Kidney tubule cell (primary cell): ENCODE measurements at regions not wholly inside any gene's neighbourhood (a gene's known extent, or its start where the extent isn't known, plus 50 kb on each side); places are given as distances from the start of the nearest gene placed in this dataset.
A peak's percentile ranks its signal among the peaks of the same experiment; 100 is the strongest.
"Not testable (repeated sequence)": the region's sequence is repeated elsewhere in the genome, so short reads cannot be mapped to it uniquely, and the experiment has no call there.

Experiments
- DNase-seq: peaks from one replicate; pipeline ENCODE4 v3.0.0-alpha.2; 2018; ENCODE audit warnings: low spot score

DNA sequence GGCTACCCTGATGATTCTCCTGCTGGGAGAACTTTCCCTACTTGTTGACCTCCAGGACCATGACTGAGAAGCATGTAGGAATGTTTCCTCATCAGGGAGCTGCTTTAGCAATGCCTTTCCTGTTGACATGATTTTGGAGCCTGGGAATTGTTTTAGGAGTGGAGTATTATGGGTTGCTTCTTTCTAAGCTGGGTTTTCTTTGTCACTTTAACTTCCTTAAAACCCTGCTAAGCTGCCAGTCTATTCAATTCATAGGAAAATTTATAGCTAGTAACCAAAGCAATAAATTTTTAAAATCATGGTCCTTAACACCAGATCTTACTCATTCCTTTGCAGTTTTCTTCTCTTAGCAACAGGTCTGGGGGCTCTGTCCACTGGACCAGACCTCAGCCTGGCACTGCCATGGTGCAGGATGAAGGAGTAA lies 125.6 kb upstream of the TACR1 start:
- no peak for DNase-seq

DNA sequence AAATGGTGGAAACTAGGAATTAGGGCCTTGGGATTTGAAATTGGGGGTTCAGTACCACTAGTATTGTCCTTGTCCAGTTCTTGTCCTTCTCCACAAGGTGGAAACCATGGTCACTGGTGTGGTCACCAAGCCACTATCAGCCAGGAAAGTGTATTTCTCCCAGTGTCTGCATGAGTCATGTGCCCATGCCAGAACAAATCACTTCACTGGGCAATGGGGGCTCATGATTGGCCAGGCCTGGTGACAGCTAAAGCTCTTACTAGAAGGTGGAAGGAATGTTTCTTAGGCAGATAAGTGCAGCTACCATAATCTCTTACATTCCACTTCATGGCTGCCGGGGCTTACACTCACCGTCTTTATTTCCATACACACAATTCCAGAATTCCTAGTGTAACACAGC lies 124.8 kb upstream of the TACR1 start:
- DNase-seq = peak; percentile 58

DNA sequence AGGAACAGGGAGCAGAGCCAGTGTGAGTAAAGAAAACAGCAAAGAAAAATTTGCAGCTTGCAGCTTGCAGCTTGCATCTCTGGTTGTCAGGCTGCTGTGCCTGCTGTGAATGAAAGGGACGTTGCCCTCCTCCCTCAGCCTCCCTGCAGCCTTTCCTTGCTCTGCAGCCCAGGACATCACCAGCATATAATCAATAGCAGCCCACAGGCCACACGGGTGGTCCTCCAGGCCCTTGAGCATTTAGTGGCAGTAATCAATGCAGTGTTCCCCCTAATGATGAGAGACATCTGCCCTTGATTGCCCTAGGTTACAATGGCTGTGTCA lies 122.2 kb upstream of the TACR1 start:
- DNase-seq = no peak

DNA sequence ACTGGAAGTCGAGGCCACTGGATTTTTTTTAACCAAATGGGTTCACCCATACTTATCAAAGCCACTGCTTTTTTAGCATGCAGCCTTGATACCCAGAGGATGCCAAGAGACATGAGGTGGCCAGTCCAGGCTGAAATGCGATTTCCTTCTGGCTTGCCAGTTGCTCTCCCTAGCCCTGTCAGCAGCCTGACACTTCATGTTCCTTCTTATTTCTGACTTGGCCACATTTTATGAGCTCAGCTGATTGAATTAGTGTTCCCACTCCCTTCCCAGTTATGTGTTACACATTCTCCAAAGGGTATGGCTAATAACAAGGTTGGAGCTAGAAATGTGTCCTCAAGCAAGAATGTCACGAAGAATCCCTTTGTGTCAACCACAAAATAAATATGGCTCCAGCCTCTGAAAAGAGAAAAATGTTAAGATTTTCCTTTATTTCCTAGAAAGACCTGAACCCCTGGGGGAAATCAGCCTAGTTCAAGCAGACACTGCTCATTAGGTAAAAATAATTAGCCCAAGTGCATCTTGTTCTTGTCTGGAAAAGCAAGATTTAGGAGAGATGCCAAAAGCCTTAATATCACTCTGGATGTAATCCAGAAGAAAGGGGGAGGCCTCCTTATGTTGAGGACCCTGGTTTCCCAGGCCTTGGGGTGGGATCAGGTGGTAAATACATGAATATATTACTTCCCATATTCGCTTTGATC lies 121.7 kb upstream of the TACR1 start:
- DNase-seq = peak; percentile 19

DNA sequence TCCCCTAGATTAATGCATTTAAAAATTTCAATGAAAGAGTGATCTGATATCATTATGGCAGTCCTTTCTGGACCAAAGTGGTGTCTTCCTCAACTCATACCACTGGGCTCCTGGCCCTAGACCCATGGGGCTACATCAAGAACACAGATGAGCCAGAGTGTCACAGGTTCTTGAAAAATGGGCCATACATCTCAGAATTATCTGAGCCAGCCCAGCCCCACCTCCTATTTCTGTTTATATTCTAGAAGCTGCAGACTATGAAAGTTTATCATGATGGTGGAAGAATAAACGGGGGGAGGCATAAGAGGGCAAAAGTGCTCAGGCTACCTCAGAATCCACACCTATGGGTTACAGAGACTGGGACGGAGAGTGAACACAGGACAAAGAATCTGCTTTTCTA lies 120.6 kb upstream of the TACR1 start:
- DNase-seq = no peak

DNA sequence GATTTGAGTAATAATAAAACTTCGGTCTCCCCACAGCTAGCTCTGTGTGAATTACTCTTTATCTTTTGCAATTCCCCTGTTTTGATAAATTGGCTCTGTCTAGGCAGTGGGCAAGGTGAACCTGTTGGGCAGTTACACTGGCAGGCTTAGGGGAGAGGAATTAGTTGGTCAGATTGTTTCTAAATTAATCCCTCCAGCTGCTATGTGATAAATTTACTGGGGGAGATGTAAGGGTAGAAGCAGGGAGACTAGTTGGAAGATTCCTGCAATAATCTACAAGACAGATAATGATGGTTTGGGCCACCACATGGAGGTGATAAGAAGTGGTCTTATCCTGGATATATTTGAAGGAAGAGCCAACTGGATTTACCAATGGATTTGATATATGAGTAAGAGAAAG lies 118.5 kb upstream of the TACR1 start:
- no peak for DNase-seq

DNA sequence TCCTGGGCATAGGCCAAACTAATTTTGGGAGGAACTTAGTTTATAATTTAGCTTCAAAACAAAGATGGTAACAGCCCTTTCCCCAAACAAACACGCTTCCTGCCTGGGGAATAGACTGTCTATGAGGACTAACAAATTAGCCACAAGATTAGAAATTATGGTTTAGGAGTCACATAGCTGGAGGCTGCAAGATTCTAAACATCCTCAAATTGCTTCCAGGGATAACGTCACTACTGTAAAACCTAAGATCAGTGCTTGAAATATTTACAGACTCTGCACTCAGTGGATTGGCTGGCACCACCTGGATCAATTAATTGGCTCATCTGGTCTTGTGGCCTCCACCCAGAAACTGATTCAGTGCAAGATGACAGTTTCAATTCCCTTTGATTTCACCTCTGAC lies 118.0 kb upstream of the TACR1 start:
- no peak for DNase-seq

DNA sequence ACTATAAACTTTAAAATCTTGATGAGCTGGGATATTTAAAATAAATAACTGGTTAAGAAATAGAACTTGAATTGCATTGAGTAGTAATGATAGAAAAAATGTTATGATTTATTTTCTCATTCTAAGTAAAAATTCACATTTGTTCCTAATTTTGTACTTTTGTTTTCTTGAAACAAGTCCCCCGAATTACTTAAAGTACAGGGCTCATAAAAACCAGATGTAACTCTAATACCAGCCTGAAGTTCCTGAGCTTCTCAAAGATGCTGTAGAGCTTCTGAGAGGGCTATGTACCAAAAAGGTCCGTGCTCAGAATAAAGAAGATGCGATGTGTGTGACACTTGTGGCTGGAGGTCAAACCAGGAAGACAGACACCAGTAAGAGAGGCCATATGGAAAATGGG lies 116.1 kb upstream of the TACR1 start:
- DNase-seq = no peak

DNA sequence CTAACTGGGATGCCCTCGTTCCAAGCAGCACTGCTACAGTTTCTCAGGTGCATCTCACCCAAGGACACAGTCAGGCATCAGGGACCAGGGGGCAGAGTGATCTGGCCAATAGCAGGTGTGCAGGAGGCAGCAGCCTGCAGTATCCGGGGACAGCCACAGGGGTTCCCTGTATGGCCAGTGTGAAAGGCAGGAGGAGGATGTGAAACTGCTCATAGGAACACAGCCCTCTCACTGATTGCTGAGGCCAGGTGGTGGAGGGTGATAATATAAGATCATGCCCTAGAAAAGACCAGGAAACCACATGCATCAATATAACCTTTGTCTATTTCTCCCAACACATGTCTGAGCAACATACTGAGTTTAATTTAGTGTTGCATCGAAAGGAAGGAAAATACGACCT lies 112.7 kb upstream of the TACR1 start:
- DNase-seq = peak; percentile 26

DNA sequence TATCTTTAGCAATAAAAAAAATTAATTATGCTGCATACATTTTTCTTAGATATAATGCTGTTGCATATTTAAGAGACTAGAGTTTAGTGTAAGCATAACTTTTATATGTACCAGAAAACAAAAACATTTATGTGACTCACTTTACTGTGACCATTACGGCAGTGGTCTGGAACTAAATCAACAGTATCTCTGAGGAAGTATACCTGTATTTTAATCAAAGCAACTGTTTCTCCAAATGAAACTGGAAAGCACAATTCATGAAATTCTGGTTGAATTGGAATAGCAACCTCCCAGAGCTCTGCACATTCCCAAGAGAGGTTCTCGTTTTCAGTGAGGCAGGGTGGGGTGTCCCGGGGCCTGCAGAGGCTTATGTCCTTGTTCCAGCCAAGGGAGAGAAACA lies 112.2 kb upstream of the TACR1 start:
- peak; percentile 27 for DNase-seq

DNA sequence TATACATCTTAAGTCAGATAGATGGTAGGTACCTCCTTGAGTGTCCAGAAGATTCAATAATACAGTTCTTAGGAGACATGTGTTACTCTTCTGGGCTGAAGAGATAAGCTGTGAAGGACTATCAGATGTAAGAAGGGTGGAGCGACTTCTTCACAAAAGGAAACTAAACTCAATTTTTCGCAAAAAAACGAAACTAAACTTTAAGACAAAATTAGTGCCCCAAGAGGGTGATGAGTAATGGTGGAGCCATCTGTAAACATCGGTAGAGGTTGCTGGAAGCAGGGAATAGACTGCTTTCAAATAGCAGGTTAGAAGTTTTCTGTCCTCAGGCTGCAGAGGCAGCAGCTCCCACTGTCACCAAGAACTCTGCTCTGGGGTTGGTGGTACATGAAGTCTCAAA lies 111.6 kb upstream of the TACR1 start:
- no peak for DNase-seq

DNA sequence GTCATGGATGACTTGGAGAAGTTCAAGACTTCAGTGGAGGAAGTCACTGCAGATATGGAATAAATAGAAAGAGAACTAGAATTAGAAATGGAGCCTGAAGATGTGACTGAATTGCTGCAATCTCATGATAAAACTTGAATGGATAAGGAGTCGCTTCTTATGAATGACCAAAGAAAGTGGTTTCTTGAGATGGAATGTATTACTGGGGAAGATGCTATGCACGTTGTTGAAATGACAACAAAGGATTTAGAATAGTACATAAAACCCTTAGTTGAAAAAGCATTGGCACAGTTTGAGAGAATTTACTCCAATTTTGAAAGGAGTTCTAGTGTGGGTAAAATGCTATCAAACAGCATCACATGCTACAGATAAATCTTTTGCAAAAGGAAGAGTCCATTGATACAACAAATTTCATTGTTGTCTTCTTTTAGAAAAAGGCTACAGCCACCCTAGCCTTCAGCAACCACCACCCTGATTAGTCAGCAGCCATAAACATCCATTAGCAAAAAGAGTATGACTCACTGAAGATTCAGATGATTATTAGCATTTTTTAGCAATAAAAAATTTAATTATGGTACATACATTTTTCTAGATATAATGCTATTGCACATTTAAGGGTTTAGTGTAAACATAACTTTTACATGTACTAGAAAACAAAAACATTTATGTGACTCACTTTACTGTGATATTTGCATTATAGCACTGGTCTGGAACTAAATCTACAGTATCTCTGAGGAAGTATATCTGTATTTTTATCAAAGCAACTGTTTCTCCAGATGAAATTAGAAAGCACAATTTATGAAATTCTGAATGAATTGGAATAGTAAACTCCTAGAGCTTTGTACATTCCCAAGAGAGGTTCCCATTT lies 110.5 kb upstream of the TACR1 start:
- no peak for DNase-seq

DNA sequence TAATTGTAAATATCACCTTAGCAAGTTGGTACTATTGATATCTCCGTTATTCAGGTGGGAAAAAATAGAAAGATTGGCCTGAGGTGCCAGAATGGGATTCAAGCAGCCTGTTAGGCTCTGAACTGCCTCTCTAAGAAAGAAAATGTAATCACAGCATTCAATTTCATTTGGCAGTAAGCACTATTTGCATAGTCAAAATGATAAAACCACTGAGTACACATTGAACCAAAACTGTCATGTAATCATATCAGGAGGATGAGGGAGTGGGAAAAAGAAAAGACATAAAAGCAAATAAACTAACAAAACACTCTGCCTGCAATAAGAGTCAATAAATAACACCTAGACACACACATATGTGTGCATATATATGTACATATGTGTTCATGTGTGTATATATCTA lies 103.9 kb upstream of the TACR1 start:
- DNase-seq = no peak

DNA sequence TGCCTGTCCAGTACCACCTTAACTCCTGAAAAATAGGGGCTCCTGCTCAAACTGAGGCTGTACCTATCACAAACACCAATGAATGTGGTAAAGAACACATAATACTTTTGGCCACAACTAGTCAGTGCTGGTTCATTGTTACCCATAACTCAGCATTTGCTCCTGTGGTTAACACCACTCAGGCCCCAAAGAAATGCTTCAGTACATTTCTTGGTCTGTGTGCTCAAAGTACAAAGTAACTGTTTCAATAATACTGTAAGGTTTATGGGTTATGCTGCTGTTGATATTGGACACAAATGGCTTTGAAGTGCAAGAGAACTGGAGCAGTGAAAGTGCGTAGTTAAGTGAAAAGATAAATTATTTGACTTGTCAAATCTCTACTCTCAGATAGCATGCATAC lies 95.0 kb upstream of the TACR1 start:
- no peak for DNase-seq

DNA sequence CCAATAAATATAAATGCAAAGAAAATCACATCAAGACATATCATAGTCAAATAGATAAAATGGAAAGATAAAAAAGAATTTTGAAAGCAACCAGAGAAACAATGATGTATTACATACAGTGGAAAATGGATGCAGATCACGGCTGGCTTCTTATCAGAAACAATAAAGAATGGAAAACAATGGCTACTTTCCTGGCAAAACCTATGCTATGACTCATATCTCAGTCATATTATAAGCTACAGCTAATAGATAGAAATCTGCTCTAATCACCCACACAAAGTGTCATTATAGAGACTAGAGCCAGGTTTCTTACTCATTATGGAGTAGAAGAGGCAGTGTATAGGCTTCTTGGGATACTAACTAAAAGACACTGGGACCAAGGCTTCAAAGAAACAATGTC lies 93.5 kb upstream of the TACR1 start:
- DNase-seq = peak; percentile 42

DNA sequence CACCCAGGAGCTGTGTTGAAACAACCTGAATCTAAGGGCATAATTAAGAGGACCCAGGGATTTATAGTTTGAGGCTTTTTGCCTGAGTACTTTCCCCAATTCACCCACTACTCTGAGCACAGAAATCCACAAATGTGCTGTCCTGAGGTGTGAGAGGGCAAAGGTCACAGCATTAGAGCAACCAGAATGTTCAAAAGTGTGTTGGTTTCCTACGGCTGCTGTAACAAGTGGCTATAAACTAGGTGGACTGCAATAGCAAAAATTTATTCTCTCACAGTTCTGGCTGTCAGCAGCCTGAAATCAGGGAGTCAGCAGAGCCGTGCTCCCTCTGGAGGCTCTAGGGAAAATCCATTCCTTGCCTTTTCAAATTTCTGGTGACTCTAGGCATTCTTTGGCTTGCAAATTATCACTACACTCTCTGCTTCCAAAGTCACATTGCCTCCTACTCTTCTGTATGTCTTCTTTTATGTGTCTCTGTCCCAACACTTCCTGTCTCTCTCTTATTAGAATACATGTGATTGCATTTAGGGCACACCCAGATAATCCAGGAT lies 91.4 kb upstream of the TACR1 start:
- DNase-seq = peak; percentile 18

DNA sequence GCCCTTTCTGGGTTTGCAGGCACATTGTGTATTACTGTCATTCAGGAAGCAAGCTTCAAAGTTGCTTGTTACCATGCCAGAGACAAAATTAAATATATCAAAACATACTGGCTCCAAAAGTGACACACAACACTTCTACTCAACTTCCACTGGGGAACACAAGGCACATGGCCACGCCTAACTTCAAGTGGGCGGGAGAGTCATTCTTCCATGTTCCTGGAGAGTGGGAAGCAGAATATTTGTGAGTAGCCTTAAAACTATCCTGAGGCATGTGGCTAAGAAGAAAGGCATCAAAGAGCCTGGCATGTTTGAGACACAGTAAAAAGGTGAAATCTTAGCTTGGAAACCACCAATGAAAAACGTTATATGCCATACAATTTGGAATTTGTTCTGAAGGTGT lies 90.5 kb upstream of the TACR1 start:
- DNase-seq = peak; percentile 25

DNA sequence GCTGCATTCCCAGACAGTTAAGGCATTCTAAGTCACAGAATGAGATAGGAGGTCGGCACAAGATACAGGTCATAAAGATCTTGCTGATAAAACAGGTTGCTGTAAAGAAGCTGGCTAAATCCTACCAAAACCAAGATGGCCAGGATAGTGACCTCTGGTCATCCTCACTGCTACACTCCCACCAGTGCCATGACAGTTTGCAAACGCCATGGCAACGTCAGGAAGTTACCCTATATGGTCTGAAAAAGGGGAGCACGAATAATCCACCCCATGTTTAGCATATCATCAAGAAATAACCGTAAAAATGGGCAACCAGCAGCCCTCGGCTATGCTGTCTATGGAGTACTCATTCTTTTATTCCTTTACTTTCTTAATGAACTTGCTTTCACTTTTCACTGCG lies 89.9 kb upstream of the TACR1 start:
- not testable (repeated sequence) for DNase-seq

DNA sequence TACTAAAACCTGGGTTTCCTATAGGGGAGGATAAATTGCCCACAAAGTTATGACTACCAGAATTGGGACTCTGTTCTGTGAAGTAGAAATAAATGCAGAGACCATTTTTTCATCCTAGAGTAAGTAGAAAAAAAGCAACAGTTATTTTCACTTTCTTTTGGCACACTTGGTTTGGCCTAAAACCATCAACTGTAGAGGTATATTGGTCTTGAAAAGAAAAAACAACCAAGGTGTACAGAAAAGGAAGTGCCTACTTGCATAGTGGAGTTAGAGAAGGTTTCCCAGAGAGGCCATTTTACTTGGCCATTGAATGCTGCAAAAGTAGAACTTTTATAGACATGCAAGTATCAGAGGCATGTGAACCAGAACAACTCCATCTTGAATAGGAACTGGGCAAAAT lies 89.4 kb upstream of the TACR1 start:
- DNase-seq = no peak

DNA sequence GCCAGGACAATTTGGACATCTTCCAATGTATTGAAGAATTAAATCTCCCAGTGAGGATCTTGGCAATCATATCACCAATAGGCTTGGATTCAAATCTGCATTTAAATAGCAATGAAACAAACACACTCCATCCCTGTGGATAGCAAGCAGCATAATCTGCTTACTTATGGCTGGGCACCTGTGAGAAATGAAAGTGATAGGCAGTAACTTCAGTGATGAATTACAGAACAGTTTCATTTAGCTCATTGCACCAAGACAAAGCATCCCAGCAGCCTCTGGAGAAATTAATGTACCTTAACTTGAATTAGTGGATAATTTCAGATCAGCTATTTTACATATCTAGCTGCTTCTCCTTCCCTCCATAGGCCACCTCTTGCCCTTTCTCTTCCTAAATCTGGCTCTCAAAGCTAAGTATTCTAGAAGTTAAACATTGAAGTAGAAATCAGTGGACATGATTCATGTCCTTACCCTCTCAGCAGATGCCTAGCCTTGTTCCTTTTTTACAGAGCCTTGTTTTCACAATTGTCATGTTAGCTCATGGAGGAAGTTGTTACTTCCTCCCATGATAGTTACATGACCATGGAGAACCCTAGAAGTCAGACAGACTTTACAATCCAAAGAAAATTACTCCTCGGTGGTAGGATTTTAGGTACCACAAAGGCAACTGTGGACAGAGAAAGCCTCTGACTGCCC lies 88.5 kb upstream of the TACR1 start:
- DNase-seq = peak; percentile 17

DNA sequence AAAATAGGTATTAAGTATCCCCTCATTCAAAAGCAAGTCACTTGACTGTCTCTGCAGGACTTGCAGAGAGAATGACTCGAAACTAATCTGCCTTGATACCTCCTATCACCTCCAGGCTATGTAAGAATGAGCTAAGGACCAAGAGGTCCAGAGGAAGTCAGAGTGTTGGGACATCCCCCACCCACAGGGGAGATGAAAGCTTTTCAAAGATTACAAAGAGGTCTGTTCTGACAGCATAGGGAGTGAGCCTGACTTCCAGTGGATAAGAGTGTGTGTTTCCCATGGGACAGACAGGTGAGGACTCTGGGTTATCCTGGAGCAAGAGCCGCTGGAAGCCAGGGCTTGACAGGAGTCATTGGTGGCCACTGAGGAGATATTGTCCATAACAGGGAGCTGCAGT lies 85.0 kb upstream of the TACR1 start:
- DNase-seq = no peak

DNA sequence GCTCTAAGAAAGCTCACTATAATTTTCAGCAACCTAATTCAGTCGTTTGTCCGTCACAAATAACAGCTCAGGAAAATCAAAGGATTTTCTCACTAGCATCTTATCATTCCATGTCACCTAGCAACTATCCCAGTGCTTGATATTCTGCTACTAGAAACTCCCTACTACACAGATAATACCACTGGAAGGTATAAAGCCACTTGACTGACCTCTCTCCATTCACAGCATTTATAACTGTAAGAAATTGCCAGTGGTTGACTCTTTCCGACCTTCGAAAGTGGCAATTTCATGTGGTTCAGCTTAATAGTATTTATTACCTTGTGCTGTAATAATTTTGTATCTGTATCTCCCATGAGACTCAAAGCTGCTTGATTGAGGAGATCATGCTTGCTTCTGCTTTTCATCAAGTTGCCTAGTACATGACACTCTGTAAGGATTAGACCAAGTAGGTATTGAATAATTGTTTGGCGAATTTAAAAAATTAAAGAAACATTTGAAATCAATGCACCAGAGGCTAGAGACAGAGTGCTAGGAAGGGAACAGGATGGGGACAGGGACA lies 79.6 kb upstream of the TACR1 start:
- DNase-seq = no peak

DNA sequence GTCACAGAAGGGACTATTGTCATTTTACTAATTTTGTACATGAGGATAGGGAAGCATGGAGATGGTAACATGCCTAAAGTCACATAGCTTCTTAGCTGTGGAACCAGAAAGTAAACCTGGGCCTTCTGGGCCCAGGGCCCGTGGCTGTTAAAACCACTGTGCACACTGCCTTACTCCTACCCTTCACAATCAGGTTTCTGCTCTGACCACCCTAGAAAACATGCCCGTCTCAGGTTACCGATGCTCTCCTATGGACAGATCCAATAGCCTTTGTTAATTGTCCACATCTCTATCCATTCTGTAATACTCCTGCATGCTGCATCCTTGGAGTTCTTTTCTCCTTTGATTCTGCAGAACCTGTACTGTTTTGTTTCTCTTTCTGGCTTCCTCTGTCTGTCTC lies 79.0 kb upstream of the TACR1 start:
- DNase-seq = no peak
